ENCODE measurements at regions not wholly inside any gene's neighbourhood (a gene's known extent, or its start where the extent isn't known, plus 50 kb on each side); places are given as distances from the start of the nearest gene placed in this dataset.

DNA sequence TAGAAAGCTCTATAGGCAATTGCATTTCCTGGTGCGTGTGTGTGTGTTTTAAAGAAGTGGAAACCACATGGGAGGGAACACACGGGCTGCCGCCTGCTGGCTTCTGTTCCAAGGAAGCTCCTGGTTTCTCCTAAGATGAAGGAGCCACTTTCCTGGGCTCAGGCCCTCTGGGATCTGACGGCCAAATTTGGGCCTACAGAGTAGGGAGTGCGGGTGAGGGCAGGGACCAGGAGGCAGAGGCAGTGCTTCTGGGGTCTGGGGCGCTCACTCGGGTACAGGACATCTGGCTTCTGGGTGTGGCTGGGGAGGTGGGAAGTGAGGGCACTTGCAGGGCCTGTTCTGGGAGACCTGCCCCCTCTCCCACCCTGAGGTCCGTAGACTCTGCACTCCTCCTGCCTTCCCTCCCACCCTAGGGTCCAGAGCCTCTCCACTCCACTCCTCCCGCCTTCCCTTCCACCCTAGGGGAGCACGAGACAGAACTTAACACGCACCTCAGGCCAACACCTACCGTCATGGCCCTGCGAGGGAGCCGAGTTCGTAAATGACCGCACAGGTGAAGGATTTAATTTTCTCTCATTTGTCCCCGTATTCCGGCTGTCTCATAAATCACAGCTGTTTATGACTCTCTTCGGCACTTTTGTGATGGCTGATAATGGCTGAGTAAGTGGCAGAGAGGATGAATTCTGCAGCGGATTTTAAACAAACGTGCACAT lies 127.7 kb downstream of the KIF26A start:
- TF ChIP-seq POLR2AphosphoS5 (IDR thresholded peaks at IDR 0.05; ENCODE audit: low read depth, low read length): no peak
- TF ChIP-seq, protein P1, sequence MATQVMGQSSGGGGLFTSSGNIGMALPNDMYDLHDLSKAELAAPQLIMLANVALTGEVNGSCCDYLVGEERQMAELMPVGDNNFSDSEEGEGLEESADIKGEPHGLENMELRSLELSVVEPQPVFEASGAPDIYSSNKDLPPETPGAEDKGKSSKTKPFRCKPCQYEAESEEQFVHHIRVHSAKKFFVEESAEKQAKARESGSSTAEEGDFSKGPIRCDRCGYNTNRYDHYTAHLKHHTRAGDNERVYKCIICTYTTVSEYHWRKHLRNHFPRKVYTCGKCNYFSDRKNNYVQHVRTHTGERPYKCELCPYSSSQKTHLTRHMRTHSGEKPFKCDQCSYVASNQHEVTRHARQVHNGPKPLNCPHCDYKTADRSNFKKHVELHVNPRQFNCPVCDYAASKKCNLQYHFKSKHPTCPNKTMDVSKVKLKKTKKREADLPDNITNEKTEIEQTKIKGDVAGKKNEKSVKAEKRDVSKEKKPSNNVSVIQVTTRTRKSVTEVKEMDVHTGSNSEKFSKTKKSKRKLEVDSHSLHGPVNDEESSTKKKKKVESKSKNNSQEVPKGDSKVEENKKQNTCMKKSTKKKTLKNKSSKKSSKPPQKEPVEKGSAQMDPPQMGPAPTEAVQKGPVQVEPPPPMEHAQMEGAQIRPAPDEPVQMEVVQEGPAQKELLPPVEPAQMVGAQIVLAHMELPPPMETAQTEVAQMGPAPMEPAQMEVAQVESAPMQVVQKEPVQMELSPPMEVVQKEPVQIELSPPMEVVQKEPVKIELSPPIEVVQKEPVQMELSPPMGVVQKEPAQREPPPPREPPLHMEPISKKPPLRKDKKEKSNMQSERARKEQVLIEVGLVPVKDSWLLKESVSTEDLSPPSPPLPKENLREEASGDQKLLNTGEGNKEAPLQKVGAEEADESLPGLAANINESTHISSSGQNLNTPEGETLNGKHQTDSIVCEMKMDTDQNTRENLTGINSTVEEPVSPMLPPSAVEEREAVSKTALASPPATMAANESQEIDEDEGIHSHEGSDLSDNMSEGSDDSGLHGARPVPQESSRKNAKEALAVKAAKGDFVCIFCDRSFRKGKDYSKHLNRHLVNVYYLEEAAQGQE (IDR thresholded peaks at IDR 0.05; ENCODE audit: insufficient read depth in 1 of 2, low read depth in 2 of 2, low read length in 2 of 2): no peak
